ENCODE measurements at regions not wholly inside any gene's neighbourhood (a gene's known extent, or its start where the extent isn't known, plus 50 kb on each side); places are given as distances from the start of the nearest gene placed in this dataset.
"Not testable (repeated sequence)": the region's sequence is repeated elsewhere in the genome, so short reads cannot be mapped to it uniquely, and the experiment has no call there.

- no peak for DNase-seq (ENCODE audit: low read depth)
These were observed 256.4 kb upstream of the NETO1 start for GRCh38 chr18:73124175-73124574.

GRCh38 chr18:73121207-73121606 is 253.4 kb upstream of the NETO1 start:
- no peak overlapping the region for H3K4me3 ChIP-seq (ENCODE audit: low read depth, low read length)
- no peak for DNase-seq (ENCODE audit: low read depth)

More at GRCh38 chr18:73124175-73124574, 256.4 kb upstream of the NETO1 start:
- H3K4me3 ChIP-seq (ENCODE audit: low read depth, low read length), result no peak overlapping the region

- no peak overlapping the region for H3K4me3 ChIP-seq (ENCODE audit: low read depth, low read length)
- no peak for DNase-seq (ENCODE audit: low read depth)
These were observed 252.8 kb upstream of the NETO1 start for GRCh38 chr18:73120626-73121025.

- H3K4me3 ChIP-seq (ENCODE audit: low read depth, low read length), result no peak overlapping the region
- DNase-seq (ENCODE audit: low read depth), result no peak
These were observed 251.8 kb upstream of the NETO1 start for GRCh38 chr18:73119574-73119973.

GRCh38 chr18:73118121-73118816 is 250.5 kb upstream of the NETO1 start:
- peak; percentile 27 for DNase-seq (ENCODE audit: low read depth)
- no peak overlapping the region for H3K4me3 ChIP-seq (ENCODE audit: low read depth, low read length)

GRCh38 chr18:73110307-73110706 is 242.5 kb upstream of the NETO1 start:
- DNase-seq (ENCODE audit: low read depth), result no peak
- H3K4me3 ChIP-seq (ENCODE audit: low read depth, low read length), result no peak overlapping the region

- no peak overlapping the region for H3K4me3 ChIP-seq (ENCODE audit: low read depth, low read length)
- DNase-seq (ENCODE audit: low read depth), result no peak
These were observed 234.2 kb upstream of the NETO1 start for GRCh38 chr18:73101977-73102376.

GRCh38 chr18:73101491-73101890 is 233.7 kb upstream of the NETO1 start:
- not testable (repeated sequence) for H3K4me3 ChIP-seq (ENCODE audit: low read depth, low read length); DNase-seq (ENCODE audit: low read depth)

- no peak overlapping the region for H3K4me3 ChIP-seq (ENCODE audit: low read depth, low read length)
- no peak for DNase-seq (ENCODE audit: low read depth)
These were observed 232.0 kb upstream of the NETO1 start for GRCh38 chr18:73099759-73100158.

- H3K4me3 ChIP-seq (ENCODE audit: low read depth, low read length), result no peak overlapping the region
- DNase-seq (ENCODE audit: low read depth), result no peak
These were observed 226.0 kb upstream of the NETO1 start for GRCh38 chr18:73093687-73094250.

- DNase-seq (ENCODE audit: low read depth), result no peak
- no peak overlapping the region for H3K4me3 ChIP-seq (ENCODE audit: low read depth, low read length)
These were observed 220.7 kb upstream of the NETO1 start for GRCh38 chr18:73088445-73088844.

GRCh38 chr18:73087282-73087977 is 219.6 kb upstream of the NETO1 start:
- no peak overlapping the region for H3K4me3 ChIP-seq (ENCODE audit: low read depth, low read length)

GRCh38 chr18:73079920-73080319 is 212.1 kb upstream of the NETO1 start:
- DNase-seq (ENCODE audit: low read depth), result no peak
- H3K4me3 ChIP-seq (ENCODE audit: low read depth, low read length), result no peak overlapping the region

More at GRCh38 chr18:73087282-73087977, 219.6 kb upstream of the NETO1 start:
- no peak for DNase-seq (ENCODE audit: low read depth)

GRCh38 chr18:73060666-73061288 is 193.0 kb upstream of the NETO1 start:
- H3K4me3 ChIP-seq (ENCODE audit: low read depth, low read length), result no peak overlapping the region
- DNase-seq (ENCODE audit: low read depth), result no peak

GRCh38 chr18:73059280-73059679 is 191.5 kb upstream of the NETO1 start:
- DNase-seq (ENCODE audit: low read depth), result no peak
- no peak overlapping the region for H3K4me3 ChIP-seq (ENCODE audit: low read depth, low read length)

- DNase-seq (ENCODE audit: low read depth), result no peak
- H3K4me3 ChIP-seq (ENCODE audit: low read depth, low read length), result no peak overlapping the region
These were observed 179.9 kb upstream of the NETO1 start for GRCh38 chr18:73047688-73048087.

GRCh38 chr18:73045037-73045436 is 177.2 kb upstream of the NETO1 start:
- no peak overlapping the region for H3K4me3 ChIP-seq (ENCODE audit: low read depth, low read length)
- DNase-seq (ENCODE audit: low read depth), result no peak

GRCh38 chr18:73043611-73044010 is 175.8 kb upstream of the NETO1 start:
- H3K4me3 ChIP-seq (ENCODE audit: low read depth, low read length), result no peak overlapping the region
- DNase-seq (ENCODE audit: low read depth), result no peak

GRCh38 chr18:73043211-73043610 is 175.4 kb upstream of the NETO1 start:
- no peak overlapping the region for H3K4me3 ChIP-seq (ENCODE audit: low read depth, low read length)
- DNase-seq (ENCODE audit: low read depth), result no peak

GRCh38 chr18:73040247-73040646 is 172.5 kb upstream of the NETO1 start:
- H3K4me3 ChIP-seq (ENCODE audit: low read depth, low read length), result no peak overlapping the region
- DNase-seq (ENCODE audit: low read depth), result no peak

Measured in skeletal muscle cell (primary cell).